HS-5 (cell line): ENCODE measurements at regions not wholly inside any gene's neighbourhood (a gene's known extent, or its start where the extent isn't known, plus 50 kb on each side); places are given as distances from the start of the nearest gene placed in this dataset.

Experiments
- DNase-seq: peaks from one replicate; pipeline ENCODE4 v3.0.0-alpha.2; 2012; ENCODE audit warnings: low read depth

DNA sequence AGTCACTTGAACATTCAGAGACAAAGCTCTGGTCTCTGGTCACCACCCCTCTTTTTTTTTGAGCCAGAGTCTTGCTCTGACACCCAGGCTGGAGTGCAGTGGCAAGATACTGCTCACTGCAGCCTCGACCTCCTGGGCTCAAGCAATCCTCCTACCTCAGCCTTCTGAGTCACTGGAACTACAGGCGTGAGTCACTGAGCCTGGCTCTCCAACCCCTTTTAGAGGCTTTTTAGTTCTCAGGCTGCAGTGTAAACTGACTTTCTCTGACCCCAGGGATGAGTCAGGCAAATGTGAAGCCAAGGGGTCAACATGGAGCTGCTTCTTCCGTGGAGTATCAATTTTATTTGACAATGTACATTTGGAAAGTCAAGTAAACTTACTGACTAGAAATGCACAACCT lies 229.2 kb downstream of the PTTG2 start:
- DNase-seq = peak; percentile 83

DNA sequence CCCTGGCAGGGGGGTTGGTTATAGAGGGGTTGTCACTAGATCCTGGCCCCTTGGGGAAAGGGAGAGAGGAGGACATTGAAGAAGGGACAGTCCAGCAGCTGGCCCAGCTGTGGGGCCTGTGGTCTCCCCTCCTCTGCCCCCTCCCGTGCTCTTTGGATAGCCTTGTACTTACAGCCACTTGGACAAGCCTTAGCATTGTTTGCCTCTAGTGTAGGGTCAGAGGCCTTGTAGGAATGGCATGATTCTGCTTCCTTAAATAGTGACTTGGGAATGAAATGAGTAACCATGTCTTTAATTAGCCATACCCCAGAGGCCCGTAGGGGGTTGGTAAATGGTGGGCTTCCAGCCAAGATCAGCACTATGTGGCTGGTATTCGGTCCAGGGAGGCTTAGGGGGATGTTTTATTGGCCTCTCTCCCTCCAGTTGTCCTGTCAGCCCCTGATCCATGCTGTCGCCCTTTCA lies 230.6 kb downstream of the PTTG2 start:
- DNase-seq = peak; percentile 40

DNA sequence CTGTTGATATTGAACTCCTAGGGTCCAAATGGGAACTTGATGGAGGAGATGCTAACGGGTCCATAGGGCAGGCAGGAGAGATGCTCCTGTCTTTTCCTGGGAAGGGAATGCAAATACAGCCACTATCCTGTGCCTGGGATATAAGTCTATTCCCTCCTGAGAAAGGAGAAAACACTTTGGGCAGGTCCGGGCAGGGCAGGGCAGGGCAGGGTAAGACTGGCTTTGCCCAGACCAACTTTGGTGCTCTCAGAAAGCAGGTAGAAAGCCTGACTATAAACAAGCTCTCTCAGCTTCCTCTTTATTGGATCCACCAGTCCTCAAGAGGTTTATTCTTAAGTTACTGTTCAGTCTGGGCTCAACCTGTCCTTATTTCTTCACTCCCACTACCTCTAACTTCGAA lies 232.3 kb downstream of the PTTG2 start:
- no peak for DNase-seq

DNA sequence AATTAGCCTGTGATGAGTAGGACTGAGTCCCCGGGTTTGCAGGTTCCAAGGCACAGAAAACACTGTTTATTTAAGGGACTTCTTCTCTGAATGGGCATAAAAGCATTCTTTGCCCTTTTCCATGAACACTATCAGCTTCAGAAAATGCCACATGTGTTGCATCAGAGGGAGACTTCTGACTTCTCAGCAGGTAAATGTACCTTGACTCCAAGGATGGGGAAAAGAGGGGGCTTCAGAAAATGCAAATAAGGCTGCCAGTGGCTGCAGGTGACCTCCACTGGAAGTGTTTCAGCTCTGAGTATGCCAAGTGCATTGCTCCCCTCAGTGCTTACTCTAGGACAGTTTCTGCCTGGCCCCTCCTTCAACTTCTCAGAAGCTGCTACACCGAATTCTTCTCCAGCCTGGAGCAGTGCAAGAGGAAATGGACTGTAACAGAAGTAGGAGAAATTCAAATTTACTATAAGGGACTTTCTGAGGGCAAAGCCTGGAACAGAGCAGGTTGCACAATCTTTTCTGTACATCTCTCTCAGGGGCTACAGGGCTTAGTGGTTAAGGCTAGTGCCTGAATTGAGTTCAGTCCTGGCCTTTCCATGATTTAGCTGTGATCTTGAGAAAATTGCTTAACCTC lies 233.2 kb downstream of the PTTG2 start:
- no peak for DNase-seq

DNA sequence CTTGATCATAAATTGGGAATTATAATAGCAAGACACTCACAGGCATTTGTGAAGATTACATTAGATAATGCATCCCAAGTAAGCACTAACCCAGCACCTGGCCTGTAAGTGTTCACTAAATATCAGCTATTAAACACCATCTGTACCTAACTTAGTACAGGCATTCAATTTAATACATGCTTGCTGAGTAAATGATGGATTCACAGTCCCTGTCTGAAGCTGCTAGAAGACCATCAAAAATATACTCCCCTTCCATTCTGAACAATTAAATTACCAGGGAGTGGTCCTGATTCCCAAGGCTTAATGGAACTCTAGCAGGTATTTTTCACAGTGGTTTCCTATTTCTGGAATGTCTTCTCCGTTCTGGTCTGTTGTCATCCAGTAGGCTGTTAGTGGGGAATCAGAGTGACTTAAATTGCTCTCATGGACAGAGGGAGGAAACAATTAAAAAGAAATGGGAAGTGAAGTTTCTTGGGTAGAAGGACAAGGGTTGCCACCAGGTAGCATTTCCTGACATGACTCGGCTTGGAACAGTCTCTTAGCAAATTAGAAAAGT lies 233.9 kb downstream of the PTTG2 start:
- no peak for DNase-seq

DNA sequence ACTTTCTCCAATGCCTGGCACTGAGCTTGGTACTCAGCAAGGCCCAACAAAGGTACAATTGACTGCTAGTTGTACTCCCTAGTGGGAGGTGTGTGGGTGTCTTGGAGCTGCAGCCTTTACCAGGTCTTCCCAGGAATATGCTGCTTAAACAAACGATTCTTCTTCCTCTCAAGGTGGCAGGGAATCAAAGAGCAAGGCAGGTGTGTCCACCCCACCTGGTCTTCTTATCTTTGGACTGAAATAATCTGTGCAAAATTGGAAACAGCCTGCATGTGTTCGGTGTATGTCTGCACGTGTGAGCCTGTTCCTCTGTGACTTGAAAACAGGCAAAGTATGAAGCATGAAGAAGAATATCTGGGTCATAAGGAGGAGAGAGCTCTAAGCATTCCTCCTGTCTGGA lies 235.3 kb downstream of the PTTG2 start:
- no peak for DNase-seq

DNA sequence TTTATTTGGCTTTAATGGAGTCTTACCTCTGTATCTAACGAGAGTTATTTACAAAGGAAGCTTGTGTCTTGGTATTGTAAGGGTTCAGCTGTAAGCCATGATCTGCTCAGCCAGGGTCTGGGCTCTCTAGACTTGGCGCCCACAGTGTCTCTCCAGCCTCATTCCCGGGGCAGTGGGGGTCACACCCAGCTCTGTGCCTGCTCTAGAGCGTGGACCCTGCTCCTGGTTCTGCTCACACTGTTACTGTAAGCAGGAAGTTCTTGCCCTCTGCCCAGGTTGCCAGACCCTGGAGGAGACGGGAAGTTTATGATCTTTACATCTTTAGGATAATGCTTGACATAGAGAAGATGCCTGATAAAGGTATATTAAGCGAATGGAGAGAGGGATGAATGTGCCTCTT lies 235.7 kb downstream of the PTTG2 start:
- no peak for DNase-seq

DNA sequence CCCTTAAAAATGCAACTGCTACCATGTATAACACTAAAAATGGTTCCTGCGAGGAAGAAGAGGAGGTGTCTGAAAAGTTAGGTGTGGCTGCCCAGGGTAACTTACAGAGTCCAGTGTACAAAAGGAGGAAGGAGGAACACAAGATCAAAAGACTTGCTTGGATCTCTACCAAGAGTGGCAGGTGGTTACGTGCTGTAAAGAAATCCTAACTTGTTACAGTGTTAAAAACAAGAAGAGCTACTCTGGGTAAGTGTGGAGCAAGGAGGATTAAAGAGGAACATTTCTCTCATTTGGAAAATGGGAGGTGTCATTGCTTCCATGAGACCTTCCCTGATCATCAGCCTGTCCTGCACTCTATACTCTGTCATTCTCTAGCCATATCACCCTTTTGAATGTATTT lies 242.0 kb downstream of the PTTG2 start:
- no peak for DNase-seq

DNA sequence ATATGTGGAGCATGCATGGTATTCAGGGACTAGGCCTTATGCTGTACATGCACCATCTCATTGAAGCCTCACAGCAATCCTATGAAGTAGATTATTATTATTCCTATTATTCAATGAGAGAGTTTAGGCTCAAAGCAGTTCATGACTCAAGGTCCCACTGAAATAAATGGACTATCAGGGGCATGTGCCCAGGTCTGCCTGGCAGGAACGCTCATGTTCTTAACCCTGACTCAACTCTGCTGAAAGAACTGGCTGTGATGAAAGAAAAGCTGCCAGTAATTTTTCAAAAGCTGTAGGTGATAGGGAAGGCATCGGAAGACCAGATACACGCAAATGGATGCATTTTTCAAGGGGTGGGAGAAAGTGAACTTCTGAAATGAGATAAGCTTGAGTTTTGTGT lies 243.4 kb downstream of the PTTG2 start:
- no peak for DNase-seq

DNA sequence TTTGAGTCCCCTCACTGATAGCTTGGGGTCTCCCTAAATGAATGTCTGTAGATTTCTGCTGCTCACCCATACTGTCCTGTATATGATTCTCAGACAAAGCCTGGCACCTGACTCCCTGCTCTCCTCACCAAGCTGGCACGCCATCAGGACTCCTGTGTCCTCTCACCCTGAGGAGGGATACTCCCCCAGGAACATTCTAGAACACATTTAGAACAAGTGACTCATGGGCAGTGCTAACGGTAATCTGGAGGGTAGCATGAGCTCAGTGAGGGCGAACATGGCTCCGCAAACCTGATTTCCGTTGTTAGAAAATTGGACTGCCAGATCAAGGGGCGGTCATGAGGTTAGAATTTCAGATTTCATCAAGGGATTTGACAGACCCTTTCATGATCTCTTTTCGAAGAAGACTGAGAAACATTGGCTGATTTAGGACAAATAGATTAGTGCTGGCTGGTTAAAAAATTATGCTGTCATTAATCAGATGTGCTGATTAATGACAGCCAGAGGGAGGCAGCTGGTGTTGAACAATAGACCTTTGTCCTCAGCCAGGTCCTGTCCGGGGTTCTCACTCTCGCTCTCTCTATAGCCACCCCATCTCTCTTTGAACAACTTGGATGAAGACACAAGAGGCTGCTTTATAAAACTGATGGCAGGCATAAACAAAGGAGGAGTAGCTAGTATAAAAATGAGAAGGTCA lies 244.3 kb downstream of the PTTG2 start:
- DNase-seq = no peak

DNA sequence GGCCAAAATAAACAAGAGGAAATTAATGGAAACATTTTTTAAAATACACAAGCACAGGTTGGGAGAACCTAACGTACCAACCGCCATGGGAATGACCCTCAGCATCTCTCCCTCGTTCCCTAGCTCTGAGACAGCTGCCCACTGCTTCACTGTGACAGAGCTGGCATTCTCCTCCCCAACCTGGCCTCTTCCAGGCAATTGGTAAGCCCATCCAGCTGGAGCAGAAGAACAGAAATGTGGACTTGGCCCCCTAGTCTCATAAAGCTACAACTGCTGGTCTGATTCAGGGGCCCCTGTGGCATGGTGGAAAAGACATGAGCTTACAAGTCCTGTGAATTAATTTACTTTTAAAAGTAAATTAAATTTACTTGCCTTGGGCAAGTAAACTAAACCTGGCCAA lies 245.1 kb downstream of the PTTG2 start:
- no peak for DNase-seq

DNA sequence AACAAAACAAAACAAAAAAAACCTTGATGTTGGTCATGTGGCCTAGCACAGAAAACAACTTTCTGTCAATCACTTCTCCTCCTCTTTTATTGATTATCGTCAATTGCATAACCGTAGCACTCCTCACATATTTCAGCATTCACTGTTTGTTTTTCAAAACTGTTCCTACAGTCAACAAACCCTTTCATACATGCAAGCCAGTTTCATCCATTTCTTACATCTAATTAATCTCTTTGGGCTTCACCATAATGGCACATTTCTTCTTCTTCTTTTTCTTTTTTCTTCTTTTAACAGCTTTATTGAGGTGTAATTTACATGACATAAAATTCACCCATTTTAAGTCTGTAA lies 246.9 kb downstream of the PTTG2 start:
- no peak for DNase-seq

DNA sequence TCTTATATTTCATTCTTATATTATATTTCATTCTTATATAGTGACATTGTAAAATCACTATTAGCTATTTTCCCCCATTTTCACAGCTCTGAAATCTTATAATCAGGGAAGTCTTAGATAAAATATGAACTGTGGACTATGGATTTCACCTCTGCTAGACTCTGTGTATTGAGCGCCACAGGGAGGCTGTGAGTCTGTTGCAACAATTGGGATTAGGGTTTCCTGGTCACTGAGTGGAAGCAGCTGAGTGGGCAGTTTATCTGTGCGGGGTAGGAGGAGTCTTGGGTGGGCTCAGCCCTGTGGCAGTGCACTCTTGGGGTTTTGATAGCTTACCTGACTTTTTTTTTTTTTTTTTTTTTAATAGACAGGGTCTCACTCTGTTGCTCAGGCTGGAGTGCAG lies 249.5 kb downstream of the PTTG2 start:
- DNase-seq = no peak

DNA sequence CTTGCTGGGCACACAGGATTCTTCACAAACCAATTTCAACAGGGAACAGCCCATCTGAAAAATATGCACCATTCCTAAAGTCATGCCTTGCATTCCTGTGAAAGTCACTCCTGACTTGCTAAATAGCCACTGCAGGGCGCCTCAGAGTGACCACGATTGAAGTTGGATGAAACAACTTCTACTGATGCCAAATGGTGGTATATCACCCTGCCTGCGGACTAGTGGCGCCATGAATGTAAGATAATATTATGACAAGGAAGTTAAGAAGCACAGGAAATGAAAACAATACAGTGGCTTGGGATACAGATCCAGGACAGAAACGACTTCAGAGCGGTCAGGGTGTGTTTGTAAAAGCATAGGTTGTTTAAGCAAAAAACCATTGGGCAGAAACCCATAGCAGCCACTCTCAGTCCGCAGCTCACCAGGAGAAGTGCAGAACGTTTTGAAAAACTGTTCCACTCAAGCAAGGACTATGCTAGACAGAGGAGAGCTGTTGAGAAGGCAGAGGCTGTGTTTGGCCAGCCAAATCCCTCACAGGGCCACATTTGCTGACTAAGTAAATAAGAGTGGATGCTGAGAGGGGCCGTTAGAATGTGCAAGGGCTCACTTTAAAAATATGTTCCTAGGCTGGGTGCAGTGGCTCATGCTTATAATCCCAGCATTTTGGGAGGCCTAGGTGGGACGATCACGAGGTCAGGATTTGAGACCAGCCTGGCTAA lies 250.4 kb downstream of the PTTG2 start:
- no peak for DNase-seq

DNA sequence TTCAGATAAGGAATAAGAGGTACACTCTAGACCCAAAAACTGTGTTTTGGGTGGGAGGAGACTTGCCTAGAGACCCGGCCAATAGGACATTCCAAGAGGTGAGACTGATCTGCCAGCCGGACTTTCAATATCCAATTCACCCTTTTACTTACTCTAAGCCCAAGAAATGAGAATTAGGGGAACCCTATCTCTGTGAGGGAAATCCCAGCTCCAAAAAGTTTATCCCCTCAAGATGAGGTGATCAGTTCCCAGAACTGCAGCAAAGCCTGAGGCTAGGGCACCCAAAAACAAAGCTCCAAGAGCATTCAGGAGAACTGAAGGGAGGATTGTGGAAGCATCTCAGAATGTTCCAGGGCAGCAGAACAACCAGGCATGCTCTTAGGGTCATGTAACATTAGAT lies 251.7 kb downstream of the PTTG2 start:
- no peak for DNase-seq

DNA sequence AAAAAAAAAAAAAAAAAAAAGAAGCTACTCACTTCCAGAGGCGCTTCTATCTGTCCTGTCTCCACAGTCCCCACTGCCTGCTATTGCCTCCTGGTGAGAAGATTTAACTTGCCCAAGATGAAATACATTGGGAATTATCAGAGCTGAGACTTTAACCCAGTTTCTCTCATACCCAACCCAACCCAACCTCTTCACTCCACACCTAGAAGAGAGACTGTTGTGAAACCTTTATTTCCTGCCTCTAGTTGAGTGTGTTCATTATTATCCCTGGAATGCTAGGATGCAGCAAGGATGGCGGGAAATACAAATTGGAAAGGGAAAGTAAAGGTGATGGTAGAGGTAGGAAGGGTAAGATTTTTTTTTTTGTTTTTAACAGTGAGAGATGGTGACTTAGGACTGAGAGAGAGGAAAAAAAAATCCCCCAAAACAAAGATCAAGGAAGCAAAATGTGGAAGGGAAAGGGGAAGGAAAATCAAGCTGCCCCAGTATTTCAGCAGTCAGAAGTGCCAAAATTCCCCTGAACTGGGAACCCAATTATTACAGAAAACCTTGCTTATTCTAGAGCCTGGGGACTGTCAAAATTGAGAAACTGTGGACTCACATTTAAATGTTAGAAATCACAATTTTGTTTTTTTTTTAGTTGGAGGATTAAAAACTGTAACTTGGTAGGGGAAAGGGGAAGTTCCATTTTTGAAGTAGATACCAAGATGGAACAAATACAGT lies 253.0 kb downstream of the PTTG2 start:
- no peak for DNase-seq

DNA sequence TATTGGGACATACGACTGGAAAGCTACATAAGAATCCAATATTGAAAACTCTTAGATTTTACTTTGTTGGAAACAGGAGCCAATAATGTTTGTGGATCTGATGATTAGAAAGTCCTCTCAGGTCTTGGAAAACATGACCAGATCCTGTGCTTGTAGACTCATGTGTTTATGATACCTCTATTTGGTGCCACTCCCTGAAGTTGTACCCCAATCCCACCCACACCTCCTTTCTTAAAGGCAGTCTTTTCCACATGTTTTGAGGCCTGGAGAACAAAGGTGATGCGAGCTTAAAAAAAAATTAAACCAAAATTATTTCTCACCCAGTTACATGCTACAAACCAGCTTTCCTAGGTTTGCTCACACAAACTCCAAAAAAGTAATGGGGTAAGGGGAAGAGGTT lies 262.7 kb downstream of the PTTG2 start:
- DNase-seq = no peak

DNA sequence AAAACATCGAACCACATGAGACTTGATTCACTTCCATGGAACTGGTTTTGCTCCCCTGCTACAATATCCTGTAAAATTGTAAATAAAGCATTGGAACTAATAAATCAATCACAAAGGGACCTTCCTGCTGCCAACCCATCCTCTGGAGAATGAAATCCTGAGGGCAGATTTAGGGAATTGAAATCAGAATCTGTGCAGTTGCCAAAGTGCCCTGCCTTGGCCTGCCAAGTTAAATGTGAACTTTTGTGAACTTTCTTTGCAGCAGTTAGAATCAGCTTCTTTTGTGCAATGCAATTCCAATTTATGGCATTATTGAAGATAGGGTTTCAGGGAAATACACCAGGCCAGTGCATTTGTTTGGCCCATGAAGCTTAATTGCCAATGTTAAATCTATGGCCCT lies 263.1 kb downstream of the PTTG2 start:
- no peak for DNase-seq

DNA sequence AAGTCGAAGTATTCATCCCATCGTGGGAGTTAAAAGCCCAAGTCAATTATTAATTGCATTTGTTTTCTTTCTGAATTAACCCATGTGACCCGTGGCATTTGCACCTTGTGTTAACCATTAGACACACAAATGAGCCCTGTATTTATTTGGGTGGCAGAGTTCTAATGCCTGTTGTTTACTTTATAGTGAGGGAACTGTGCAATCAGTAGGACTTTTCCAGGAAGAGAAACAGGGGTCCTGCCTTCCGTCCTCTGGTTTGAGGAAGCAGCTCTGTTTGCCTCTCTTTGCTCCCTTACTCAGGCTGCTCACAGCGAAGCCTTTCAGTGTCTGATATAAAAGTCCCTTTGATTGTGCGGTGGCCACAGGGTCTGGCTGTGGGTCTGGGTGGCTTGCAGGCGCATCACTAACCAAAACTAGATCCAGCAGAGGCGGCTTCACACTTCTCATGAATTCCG lies 263.6 kb downstream of the PTTG2 start:
- no peak for DNase-seq

DNA sequence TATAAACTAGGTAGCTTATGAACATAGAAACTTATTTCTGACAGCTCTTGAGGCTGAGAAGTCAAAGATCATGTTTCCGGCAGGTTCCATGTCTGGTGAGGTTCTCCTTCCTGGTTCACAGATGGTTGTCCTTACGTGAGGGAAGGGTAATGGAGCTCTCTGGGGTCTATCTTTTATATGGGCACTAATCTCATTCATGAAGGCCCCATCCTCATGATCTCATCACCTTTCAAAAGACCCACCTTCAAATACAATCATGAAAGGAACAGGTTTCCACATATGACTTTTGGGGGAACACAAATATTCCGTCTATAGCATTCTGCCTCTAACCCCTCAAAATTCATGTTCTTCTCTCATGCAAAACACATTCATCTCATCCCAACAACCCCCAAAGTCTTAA lies 264.7 kb downstream of the PTTG2 start:
- no peak for DNase-seq

DNA sequence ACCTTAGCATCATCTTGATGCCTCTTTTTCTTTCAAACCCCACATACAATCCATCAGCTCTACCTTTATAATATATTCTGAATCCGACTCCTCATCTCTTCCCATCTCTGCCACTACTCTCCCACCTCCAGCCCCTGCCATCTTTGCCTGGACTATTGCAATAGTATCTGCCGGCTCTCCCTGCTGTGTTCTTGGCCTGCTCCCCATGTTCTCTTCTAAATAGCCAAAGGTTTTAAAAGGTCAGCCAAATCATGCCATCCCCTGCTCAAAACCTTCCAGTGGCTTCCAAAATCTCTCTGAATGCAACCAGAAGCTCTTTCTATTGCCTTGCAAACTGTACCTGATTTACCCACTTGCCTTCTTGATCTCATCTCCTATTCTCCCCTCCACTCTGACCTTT lies 266.0 kb downstream of the PTTG2 start:
- DNase-seq = no peak

DNA sequence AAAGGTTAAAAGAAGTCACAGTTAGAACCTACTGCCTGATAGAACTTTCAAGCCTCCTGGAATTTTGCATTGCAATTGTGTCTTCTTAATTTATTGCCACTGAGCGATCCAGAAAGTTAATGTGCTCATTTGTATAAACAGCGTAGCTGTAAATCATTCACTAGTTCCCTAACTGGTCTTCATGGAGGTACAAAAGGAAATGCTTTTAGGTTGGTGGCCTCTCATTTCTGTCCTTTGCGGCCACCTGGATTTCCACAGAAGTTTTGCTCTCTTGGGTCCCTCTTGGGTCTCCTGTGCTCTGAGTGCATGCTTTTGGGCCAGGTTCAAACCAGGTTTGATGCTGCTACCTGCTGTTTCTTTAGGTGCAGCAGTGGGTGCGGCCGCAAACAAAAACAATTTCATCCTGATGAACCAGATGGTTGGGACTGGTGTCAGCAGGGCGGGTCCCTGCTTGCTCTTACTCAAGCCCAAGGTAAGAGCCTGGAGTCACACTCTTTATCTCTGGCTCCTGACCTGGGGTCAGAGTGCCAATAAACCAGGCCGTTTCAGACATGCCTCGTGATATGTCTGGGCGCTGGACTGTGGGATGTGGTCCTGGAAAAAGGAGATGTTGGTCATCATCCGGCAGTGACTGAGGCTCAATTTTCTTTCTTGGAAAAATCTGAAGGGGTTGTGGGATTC lies 270.1 kb downstream of the PTTG2 start:
- DNase-seq = no peak
